GM21447 (cell line): ENCODE measurements at regions not wholly inside any gene's neighbourhood (a gene's known extent, or its start where the extent isn't known, plus 50 kb on each side); places are given as distances from the start of the nearest gene placed in this dataset.
"Not testable (repeated sequence)": the region's sequence is repeated elsewhere in the genome, so short reads cannot be mapped to it uniquely, and the experiment has no call there.

Experiments used
- ATAC-seq: cut with Tn5 transposase; IDR thresholded peaks from one replicate; pipeline ENCODE4 v1.9.1; 2021; ENCODE audit not compliant: unreplicated experiment

GRCh38 chr6:110558575-110558974 lies 82.2 kb upstream of the SLC22A16 start:
- ATAC-seq: no peak

DNA sequence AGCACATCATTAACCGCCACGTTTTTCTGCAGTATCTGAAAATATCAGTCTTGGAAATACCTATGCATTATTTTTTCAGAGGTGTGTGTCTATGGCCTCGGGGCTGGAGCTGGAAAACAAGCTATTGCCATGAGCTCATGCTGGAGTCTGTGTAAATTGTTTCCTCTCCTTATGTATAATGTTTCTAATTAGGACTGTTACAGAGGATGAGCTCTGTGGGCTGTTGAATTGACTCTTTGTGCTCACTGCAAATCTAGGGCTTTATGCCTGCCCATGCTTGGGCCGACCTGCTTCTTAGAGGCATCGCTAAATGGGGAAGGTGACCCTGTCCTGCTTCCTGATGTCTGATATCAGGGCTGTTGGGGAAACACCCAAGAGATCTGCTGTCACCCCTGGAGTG lies 80.8 kb upstream of the SLC22A16 start:
- no peak for ATAC-seq

DNA sequence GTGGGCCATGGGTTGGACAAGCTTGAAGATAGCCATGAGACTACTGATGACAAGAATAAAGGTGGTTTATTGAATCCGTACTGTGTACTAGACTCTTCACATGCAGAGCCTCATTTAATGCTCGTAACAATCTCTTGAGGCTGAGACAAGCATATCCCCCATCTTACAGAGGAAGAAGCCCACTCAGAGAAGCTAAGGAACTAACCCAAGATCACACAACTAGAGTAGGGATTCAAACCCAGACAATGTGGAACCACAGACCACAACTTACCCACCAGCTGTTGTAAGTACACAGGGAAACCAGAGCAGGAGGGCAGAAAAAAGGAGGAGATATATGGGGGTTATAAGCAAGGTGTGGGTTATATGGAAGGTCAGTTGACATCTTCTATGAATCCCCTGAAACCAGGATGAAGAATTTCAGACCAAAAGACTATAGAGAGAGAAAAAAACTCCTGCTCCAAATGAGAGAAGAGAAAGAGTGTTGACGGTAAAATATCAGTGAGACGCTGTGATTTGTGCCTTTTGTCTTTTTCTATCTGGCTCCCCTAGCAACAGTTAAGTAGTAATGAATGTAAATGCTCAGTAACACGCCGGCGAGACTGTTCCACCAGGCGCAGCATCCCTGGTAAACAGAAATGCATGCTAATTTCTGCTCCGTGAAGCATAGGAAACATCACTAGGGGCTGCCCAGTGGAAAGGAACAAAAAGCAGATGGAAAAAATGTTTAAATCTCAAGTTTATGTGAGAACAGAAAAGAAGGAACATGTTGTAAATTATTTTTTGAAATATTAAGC lies 80.1 kb upstream of the SLC22A16 start:
- ATAC-seq: no peak

DNA sequence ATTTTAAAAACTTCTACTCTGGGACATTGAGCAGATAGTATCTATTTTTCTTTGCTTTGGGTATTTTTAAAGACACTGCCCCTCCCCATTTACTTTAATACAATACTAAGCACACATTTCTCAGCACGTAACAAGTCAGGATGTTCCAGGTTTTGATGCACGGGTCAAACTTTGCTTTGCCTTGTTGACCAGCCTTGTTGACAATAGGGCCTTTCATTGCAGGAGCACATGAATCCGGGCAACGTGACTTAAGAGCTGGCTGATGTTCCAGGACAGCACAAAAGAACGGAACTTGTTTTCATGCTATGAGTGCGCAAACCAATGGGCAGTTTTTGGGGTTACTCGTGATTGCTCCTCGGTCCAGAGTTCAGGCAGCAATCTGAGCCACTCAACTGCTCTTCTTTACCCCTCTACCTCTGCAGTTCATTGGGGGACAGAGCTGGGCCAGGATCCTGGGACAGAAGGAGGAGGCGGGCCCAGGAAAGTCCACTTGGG lies 78.6 kb upstream of the SLC22A16 start:
- ATAC-seq: no peak

- ATAC-seq: no peak
Observed at GRCh38 chr6:110554441-110554840, 78.0 kb upstream of the SLC22A16 start.

GRCh38 chr6:110552901-110553641 lies 76.7 kb upstream of the SLC22A16 start:
- no peak for ATAC-seq

GRCh38 chr6:110552076-110552475 lies 75.7 kb upstream of the SLC22A16 start:
- ATAC-seq: no peak

GRCh38 chr6:110551088-110551487 lies 74.7 kb upstream of the SLC22A16 start:
- ATAC-seq: no peak

DNA sequence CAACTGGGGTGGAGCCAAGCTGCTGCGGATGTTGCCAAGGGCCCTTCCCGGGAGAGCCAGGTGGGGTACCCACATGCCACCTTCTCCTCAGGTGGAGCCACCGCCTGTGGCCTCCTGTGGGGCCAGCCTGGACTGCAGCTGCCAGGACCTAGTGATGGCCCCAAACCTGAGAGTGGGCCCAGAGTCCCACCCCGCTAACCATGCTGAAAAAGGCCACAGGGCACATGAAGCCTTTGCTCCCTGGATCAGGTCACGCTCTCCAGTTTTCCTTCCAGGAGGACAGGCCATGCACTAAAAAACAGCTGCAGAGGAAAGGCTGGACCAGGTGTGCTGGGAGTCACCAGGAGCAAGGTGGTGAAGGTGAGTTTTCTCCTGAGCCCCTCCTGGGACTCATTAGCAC lies 73.9 kb upstream of the SLC22A16 start:
- ATAC-seq: no peak

GRCh38 chr6:110549277-110549676 lies 72.9 kb upstream of the SLC22A16 start:
- no peak for ATAC-seq

- ATAC-seq: no peak
Observed at GRCh38 chr6:110548110-110548847, 71.9 kb upstream of the SLC22A16 start.

- ATAC-seq: no peak
Observed at GRCh38 chr6:110547266-110547964, 71.0 kb upstream of the SLC22A16 start.

DNA sequence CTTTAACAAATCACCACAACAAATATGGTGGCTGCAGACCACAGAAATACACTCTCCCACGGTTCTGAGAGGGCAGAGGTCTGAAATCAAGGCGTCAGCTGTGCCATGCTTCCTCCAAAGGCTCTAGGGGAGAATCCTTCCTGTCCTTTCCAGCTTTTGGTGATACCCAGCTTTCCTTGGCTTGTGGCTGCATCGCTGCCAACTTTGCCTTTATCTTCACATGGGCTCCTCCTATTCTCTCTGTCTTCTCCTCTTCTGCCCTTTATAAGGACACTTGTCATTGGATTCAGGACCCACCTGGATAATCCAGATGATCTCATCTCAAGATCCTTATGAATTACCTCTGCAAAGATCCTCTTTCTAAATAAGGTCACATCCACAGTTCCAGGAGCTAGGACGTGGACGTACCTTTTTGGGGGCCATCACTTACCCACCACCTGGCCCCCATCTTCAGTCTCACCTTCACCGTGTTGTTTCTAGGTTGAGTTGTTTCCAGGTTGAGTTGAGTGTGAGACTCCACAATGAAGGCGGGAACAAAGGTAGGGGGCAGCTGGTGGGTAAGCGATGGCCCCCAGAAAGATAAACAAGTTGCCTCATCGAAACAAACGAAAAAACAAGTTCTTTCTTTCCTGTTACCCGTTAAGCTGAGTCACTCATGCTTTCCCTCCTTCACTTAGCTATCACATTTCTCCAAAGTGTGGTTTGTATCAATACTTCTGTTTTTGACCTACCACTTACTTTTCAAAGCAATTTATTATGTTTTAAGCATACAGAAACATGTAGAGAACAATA lies 68.9 kb upstream of the SLC22A16 start:
- ATAC-seq: no peak

- no peak for ATAC-seq
Observed at GRCh38 chr6:110544472-110544871, 68.1 kb upstream of the SLC22A16 start.

- ATAC-seq: no peak
Observed at GRCh38 chr6:110543106-110543505, 66.7 kb upstream of the SLC22A16 start.

DNA sequence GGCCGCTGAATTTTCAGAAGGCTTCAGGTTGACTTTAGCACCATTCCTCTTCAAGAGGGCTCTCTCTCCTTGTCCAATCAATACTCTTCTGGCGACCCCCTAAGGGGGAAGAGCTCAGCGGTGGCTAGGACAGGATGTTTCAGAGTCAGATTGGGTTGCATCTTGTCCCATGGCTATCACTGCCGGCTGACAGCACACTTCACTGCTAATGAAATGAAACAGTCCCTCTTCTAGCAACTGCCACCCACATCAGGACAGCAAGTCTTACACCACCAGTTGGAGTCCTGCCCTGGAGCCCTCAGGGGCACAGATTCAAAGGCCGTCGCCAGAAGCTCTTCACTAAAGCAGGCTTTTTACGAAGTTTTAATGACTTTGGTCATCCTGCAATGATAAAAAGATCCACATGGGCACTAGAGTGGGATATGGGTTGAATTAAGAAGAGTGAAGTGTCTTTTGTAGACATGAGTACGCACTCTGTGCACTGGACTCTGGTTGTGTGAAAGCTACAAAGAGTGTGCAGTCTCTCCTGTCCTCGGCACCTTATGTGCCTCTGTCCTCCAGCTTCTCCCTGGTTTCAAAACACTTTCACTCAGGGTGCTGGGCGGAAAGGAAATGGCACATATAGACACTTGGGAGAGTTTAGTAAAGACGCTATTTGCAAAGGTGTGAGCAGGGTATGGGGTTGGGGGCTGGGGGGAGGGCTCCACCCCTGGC lies 66.1 kb upstream of the SLC22A16 start:
- no peak for ATAC-seq

DNA sequence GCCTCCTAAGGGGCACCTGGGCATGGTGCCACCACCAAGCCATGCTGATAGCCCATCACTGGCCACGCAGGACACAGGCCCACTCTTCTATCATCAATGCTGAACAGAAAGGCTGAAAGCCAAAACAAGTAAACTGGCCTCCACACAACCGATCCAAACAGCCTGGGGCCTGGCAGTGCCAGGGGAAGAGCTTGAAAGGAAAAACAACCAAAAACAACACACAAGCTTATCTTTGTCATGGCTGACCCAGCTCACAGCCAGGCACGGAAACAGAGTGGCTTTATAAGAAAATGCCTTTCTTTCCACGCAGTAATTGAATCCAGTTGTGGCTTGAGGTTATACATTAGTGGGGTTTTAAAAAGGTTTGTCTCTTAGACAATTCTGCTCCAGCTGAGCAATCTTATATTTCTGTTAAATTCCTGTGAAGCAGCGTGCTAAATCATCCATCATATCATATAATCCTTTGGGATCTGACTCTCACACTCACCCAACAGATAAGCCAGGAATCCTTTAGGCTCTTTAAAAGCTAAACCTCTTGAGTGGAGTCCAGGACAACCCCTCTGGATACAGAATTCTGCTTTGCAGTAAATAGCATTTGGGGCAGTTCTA lies 65.4 kb upstream of the SLC22A16 start:
- no peak for ATAC-seq

DNA sequence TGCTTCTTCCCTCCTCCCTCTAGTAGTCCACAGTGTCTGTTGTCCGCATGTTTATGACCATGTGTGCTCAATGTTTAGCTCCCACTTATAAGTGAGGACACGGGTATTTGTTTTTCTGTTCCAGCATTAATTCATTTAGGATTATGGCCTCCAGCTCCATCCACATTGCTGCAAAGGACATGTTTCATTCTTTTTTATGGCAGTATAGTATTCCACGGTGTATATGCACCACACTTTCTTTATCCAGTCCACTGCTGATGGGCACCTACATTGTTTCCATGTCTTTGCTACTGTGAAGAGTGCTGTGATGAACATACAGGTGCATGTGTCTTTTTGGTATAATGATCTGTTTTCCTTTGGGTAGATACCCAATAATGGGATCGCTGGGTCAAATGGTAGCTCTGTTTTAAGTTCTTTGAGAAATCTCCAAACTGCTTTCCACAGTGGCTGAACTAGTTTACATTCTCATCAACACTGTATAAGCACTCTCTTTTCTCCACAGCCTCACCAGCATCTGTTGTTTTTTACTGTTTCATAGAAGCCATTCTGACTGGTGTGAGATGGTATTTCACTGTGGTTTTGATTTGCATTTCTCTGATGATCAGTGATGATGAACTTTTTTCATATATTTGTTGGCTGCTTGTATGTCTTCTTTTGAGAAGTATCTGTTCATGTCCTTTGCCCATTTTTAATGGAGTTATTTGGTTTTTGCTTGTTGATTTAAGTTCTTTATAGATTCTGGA lies 63.0 kb upstream of the SLC22A16 start:
- not testable (repeated sequence) for ATAC-seq
